Esophagus squamous epithelium (tissue), 4 donors: ENCODE measurements at regions not wholly inside any gene's neighbourhood (a gene's known extent, or its start where the extent isn't known, plus 50 kb on each side); places are given as distances from the start of the nearest gene placed in this dataset.

Experiments
- POLR2A ChIP-seq, 4 donors: fragments of 450-650 bp; IDR thresholded peaks; one replicate each; pipeline ENCODE4 v1.6.1; 2017; ENCODE audit warnings: antibody characterized with exemption in 4 of 4, mild to moderate bottlenecking in 4 of 4, moderate library complexity in 3 of 4
- TF ChIP-seq, protein P1 (sequence below), 6 experiments: fragments of 450-650 bp in 4 of 6; fragments of 200-600 bp in 2 of 6; sonication (generic) in 2 of 6; IDR thresholded peaks; one replicate each; pipeline ENCODE4 v1.5.1; 2016 to 2019; ENCODE audit warnings: antibody characterized with exemption in 6 of 6, mild to moderate bottlenecking in 4 of 6, moderate library complexity in 4 of 6

DNA sequence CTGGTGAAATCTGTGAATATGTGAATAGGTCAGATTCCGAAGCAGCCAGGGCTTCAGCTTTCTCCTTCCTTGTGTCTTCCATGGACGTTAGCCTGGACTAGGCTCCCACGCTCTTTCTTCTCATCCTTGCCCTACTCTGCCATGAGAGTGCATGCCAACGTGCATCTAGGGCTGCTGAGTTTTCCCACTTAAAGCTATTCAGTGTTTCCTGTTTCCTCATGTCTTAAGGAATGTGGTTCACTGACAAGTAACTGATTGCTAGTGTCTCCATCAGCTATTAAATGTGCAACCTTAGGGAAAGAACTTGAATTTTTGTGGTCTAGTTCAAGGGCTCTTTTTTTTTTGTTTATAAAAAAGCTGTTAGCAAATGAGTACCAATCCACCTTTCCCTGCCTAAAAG is 642.3 kb upstream of the LINC00305 start:
- TF ChIP-seq, protein P1, sequence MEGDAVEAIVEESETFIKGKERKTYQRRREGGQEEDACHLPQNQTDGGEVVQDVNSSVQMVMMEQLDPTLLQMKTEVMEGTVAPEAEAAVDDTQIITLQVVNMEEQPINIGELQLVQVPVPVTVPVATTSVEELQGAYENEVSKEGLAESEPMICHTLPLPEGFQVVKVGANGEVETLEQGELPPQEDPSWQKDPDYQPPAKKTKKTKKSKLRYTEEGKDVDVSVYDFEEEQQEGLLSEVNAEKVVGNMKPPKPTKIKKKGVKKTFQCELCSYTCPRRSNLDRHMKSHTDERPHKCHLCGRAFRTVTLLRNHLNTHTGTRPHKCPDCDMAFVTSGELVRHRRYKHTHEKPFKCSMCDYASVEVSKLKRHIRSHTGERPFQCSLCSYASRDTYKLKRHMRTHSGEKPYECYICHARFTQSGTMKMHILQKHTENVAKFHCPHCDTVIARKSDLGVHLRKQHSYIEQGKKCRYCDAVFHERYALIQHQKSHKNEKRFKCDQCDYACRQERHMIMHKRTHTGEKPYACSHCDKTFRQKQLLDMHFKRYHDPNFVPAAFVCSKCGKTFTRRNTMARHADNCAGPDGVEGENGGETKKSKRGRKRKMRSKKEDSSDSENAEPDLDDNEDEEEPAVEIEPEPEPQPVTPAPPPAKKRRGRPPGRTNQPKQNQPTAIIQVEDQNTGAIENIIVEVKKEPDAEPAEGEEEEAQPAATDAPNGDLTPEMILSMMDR (IDR thresholded peaks at IDR 0.05) = no peak
- no peak for TF ChIP-seq POLR2A (IDR thresholded peaks at IDR 0.05)
